HL-60 (cell line): ENCODE measurements at regions not wholly inside any gene's neighbourhood (a gene's known extent, or its start where the extent isn't known, plus 50 kb on each side); places are given as distances from the start of the nearest gene placed in this dataset.

ENCODE experiments used
- GABPA ChIP-seq: IDR thresholded peaks from 2 replicates; pipeline ENCODE4 v1.6.1; 2012; ENCODE audit warnings: low read depth
- POLR2AphosphoS5 ChIP-seq: IDR thresholded peaks from 2 replicates; pipeline ENCODE4 v1.6.1; 2012; ENCODE audit warnings: low read depth
- SPI1 ChIP-seq: IDR thresholded peaks from 2 replicates; pipeline ENCODE4 v1.6.1; 2012; ENCODE audit warnings: low read depth, mild to moderate bottlenecking, borderline replicate concordance
- TF ChIP-seq, protein P1 (sequence below): IDR thresholded peaks from one replicate; pipeline ENCODE4 v1.5.1; 2011; ENCODE audit warnings: low read length, control low read depth, inconsistent platforms; ENCODE audit not compliant: insufficient read depth
- TF ChIP-seq, protein P2 (sequence below): IDR thresholded peaks from 2 replicates; pipeline ENCODE4 v1.6.1; 2012; ENCODE audit warnings: low read depth; ENCODE audit not compliant: insufficient replicate concordance

DNA sequence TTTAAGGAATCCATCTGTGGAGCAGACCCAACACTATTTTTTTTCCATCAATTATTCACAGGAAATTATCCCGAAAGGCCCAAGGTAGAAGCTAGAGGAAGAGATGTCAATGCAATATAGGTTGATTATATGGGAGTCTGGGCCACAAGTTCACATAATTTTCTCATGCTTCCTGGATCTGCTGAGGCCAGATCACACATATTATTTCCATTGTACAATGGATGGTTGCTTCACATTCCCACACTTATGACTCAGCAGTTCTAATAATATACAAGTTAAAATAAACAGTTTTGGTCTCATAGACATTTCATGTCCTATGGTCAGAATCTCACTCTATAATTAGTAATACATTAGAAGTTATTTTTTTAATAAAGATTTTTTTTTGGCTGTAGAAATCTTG lies 66.0 kb upstream of the PTPRD start:
- no peak for TF ChIP-seq POLR2AphosphoS5
- TF ChIP-seq, protein P1, sequence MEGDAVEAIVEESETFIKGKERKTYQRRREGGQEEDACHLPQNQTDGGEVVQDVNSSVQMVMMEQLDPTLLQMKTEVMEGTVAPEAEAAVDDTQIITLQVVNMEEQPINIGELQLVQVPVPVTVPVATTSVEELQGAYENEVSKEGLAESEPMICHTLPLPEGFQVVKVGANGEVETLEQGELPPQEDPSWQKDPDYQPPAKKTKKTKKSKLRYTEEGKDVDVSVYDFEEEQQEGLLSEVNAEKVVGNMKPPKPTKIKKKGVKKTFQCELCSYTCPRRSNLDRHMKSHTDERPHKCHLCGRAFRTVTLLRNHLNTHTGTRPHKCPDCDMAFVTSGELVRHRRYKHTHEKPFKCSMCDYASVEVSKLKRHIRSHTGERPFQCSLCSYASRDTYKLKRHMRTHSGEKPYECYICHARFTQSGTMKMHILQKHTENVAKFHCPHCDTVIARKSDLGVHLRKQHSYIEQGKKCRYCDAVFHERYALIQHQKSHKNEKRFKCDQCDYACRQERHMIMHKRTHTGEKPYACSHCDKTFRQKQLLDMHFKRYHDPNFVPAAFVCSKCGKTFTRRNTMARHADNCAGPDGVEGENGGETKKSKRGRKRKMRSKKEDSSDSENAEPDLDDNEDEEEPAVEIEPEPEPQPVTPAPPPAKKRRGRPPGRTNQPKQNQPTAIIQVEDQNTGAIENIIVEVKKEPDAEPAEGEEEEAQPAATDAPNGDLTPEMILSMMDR = no peak
- no peak for TF ChIP-seq GABPA
- TF ChIP-seq, protein P2, sequence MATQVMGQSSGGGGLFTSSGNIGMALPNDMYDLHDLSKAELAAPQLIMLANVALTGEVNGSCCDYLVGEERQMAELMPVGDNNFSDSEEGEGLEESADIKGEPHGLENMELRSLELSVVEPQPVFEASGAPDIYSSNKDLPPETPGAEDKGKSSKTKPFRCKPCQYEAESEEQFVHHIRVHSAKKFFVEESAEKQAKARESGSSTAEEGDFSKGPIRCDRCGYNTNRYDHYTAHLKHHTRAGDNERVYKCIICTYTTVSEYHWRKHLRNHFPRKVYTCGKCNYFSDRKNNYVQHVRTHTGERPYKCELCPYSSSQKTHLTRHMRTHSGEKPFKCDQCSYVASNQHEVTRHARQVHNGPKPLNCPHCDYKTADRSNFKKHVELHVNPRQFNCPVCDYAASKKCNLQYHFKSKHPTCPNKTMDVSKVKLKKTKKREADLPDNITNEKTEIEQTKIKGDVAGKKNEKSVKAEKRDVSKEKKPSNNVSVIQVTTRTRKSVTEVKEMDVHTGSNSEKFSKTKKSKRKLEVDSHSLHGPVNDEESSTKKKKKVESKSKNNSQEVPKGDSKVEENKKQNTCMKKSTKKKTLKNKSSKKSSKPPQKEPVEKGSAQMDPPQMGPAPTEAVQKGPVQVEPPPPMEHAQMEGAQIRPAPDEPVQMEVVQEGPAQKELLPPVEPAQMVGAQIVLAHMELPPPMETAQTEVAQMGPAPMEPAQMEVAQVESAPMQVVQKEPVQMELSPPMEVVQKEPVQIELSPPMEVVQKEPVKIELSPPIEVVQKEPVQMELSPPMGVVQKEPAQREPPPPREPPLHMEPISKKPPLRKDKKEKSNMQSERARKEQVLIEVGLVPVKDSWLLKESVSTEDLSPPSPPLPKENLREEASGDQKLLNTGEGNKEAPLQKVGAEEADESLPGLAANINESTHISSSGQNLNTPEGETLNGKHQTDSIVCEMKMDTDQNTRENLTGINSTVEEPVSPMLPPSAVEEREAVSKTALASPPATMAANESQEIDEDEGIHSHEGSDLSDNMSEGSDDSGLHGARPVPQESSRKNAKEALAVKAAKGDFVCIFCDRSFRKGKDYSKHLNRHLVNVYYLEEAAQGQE = no peak
- TF ChIP-seq SPI1 = no peak
